Renal cortex interstitium (tissue), 11 donors: ENCODE measurements at regions not wholly inside any gene's neighbourhood (a gene's known extent, or its start where the extent isn't known, plus 50 kb on each side); places are given as distances from the start of the nearest gene placed in this dataset.
"Not testable (repeated sequence)": the region's sequence is repeated elsewhere in the genome, so short reads cannot be mapped to it uniquely, and the experiment has no call there.

ENCODE experiments used
- DNase-seq, 11 donors: peaks; one replicate each; pipeline ENCODE4 v3.0.0-alpha.2; 2013; ENCODE audit warnings: low read depth in 9 of 11, low spot score in 4 of 11; ENCODE audit errors: extremely low read depth in 1 of 11

DNA sequence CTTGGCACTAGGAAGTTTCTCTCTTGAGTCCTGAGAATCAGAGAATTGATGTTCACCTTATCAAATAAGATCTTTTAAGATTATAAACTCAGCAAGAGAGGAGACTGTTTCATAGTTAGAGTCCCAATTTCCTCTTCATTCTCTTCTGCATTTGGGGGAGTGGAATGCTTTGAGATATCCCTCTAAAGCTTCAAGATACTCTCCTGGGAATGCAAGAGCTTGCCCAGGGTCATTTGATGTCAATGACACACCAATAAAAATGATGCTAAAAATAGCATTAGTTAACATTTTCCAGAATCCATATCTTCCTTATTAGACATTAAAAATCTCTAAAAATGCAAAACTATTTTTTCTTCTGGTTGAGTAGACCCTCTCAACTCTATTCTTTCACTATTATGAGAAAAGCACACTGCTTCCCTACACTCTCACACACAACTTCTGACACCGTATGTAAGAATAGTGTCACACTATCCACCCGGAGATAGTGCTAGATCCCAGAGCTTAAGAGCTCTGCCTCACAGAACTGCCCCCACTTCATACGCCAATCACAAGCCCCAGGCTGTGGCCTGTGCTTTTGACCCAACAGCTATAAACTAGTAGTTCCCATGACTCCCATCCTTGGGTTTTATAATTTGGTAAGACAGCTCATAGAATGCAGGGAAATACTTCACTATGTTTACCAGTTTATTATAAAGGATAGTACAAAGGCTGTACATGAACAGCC is 399.9 kb upstream of the RUNX1 start:
- DNase-seq: no peak

DNA sequence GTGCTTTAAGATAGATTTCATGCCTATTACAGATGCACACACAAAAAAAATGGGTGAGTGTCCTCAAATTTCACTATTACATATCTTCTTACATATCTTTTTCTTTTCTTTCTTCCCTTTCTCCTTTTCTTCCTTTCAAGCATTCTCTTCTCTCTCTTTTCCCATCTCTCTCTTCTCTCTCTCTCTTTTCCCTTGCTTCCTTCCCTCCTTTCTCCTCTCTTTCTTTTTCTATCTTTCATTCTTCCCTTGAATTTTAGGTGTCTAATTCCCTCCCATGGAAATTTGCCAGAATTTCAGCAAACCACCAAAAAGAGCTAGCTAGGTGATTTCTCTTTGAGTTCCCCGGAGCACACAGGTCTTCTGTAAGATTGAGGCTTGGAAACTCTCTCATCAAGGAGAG is 395.3 kb upstream of the RUNX1 start:
- no peak for DNase-seq

GRCh38 chr21:35441868-35442582 is 392.9 kb upstream of the RUNX1 start:
- DNase-seq: no peak

DNA sequence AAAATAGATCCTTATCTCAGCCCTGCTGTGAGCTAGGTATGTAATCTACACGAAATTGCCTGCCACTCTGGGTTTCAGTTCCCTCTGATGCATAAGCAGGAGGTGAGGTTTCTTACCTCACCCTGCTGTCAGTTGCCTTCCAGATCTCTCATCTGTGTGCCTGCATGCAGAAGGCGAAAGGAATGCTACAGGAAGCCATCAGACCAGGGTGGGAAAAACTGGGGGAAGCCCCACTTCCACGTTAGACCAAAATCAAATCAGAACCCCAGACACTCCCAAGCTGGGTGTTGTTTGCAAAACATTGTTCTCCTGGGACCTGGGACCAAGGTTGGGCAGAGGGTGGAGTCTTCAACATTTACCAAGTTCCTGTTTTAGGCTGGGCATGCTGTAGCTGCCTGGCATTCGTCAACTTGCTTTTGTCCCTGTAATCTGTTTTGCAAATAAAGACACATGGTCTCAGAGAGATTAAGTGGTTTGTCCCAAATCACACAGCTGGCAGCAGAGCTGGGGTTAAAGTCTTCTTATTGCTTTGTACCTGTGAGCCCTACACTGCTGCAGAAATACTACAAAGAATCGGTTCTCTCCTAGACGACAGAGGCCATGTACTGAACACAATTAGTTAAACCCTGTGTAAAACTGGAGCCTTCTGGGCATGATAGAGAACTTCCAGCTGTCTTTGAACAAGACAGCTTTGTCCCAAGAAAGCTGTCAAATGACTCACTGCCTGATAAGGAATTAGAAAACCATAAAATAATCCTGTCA is 389.7 kb upstream of the RUNX1 start:
- no peak for DNase-seq

- no peak for DNase-seq
Measured at GRCh38 chr21:35437941-35438340, 388.8 kb upstream of the RUNX1 start.

DNA sequence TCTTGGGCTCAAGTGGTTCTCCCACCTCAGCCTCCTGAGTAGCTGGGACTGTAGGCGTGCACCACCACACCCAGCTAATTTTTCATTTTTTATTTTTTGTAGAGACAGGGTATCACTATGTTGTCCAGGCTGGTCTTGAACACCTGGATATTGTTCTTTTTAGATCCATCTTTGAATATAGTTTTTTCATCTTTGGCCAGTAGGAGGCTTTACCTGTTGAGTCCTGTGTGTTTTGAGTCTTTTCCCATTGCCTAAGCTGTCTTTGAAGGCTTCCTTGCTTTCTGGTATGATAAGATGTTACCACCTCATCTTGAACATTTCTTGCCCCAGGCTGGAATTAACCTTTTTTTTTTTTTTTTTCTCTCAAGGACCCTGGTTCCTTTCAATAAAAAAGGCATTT is 387.8 kb upstream of the RUNX1 start:
- no peak for DNase-seq

DNA sequence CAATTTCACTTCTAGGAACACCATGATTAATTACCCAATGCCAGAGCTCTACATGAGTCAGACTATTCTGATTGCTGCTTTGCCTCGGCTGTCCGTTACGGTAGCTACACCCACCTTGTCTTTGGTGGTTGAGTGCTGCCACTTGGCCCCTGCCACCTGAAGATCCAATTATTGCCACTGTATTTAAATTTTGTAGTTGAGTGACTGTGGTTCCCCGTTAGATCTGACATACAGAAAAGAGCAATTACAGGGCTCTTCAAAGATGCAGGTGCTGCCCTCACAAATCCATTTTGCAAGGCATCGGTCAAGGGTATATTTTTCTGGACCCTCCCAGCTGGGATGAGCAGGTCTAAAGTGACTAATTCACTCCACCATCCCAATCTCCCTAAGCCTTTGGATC is 383.5 kb upstream of the RUNX1 start:
- not testable (repeated sequence) for DNase-seq

- DNase-seq: no peak
Measured at GRCh38 chr21:35430260-35430659, 381.2 kb upstream of the RUNX1 start.

DNA sequence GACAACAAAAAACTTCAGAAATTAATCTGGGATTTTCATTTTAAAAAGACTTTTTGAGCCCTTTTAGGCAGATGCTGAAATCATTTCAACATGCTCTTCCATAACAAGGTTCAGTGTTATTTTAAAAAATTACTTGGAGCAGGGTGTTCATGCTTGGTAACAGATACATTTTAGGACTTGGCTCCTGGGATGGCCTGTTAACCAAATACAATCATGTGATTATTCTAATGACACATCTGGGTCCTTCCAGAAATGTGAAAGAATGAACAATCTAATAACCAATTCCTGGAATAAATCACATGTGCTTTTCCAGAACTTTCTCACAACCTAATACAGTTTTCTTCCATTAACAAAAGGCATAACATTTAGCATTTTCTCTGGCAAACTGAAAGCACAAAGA is 379.8 kb upstream of the RUNX1 start:
- DNase-seq: no peak

DNA sequence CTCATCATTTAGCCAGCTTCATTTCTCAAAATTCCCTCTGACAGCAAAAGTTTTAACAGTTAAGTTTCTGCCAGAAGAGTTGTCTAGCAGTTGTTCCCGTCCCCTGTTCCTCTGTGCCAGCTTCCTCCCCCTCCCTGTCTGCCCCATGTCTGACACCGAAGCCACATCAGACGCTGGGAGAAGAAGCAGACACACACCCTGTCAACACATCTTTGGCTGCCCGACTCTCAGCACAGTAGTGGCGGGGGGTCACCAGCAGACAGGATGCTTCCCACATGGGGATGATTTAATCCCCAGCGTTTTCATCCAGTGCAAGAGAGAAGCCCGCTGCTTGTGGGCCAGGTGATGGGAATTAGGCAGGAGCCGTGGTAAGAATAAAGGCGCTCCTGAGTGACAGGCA is 379.4 kb upstream of the RUNX1 start:
- DNase-seq: no peak

- no peak for DNase-seq
Measured at GRCh38 chr21:35428001-35428320, 378.9 kb upstream of the RUNX1 start.

DNA sequence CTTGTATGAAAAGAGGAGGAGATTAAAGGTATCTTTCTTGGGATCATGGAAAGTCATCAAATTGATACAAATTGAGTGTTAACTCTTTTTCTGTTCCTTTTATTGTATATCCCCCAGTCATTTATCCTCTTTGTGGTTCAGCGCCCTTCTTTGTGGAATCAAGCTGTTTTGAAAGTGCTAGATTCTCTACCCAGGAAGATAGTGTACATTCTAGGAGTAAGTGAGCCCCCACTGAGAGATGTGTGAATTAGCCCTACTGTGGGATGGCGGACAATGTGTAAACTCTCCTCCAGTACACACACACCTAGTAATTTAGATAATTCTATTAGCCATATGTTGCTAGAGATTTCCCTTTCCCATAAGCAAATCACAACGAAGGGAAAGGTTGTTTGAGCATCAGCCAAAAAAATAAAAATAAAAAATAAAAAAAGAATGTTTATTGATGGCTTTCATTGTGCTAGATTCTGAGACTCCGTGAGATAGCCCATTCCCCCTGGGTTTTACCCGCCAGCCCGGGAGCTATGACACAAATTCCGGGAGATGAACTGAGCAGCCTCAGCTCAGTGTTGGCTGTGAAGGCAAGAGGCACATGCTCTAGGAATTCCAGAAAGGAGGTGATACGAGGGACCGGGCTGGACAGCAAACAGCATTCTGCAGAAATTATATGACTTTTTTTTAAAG is 378.4 kb upstream of the RUNX1 start:
- no peak for DNase-seq

DNA sequence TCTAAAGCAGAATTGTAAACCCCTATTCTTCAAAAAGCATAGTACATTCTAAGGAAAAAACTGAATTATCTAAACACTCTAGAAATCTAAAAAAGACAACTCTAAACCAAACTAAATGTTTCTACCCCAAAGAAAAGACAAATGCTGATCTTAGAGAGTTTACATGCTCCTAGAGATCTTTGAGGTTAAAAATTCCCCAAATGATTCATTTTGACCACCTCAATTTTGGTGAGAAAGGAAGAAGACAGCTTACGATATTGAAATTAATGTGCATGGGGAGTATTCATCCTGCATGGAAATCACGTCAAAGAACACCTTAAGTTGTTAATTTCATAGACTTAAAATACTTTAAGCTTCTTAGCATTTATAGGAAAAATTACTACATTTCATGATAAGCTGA is 377.8 kb upstream of the RUNX1 start:
- DNase-seq: no peak

GRCh38 chr21:35426469-35426868 is 377.4 kb upstream of the RUNX1 start:
- no peak for DNase-seq

GRCh38 chr21:35424122-35424521 is 375.0 kb upstream of the RUNX1 start:
- no peak for DNase-seq

DNA sequence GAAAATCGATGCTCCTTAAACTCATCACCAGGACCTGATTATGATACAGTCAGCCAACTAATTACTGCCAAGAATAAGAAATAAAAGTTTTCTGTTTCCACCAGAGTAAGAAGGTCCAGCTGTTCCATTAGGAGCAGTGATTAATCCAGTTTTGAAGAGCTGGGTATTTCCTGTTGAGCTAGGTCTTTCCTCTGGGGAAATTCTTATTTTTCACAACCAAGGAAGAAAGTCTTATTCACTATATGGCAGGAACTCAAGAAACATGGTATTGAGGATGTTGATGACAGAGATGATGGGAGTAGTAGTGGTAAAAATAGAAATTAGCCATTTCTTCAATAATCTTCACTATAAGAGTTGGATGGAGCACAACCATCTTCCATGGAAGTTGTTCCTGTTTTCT is 374.6 kb upstream of the RUNX1 start:
- no peak for DNase-seq

GRCh38 chr21:35422011-35422410 is 372.9 kb upstream of the RUNX1 start:
- no peak for DNase-seq

DNA sequence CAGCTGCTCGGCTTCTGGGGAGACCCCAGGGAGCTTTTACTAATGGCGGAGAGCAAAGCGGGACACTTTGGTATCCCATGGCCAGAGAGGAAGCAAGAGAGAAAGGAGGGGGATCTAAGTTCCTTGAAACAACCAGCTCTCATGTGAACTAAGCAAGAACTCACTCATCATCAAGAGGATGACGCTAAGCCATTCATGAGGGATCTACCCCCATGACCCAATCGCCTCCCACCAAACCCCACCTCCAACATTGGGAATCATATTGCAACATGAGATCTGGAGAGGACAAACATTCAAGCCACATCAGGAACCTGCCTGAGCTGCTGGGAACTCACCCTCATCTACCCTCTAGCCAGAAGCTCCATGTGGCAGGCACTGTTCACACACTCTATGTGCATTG is 372.1 kb upstream of the RUNX1 start:
- no peak for DNase-seq

DNA sequence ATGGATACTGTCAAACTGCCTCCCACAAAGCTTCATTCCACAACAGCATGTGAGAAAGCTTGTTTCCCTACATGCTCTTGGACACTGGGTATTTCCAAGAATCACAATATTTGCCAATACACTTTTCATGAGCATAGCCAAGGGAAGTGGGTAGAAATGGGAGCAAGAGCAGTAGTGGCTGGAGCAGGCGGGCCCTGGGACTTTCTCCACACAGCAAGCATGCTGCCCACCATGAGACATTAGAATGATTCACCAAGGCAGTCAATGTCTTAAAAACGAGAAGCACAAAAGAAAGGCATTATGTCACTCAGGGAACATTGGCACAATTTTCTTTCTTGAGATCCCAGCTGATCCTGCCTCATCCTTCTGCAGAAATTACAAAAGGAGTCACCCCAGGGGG is 371.6 kb upstream of the RUNX1 start:
- DNase-seq: no peak

GRCh38 chr21:35417762-35418161 is 368.7 kb upstream of the RUNX1 start:
- no peak for DNase-seq
